Ovary (tissue), 7 donors: ENCODE measurements at regions not wholly inside any gene's neighbourhood (a gene's known extent, or its start where the extent isn't known, plus 50 kb on each side); places are given as distances from the start of the nearest gene placed in this dataset.
"Not testable (repeated sequence)": the region's sequence is repeated elsewhere in the genome, so short reads cannot be mapped to it uniquely, and the experiment has no call there.

ENCODE experiments used
- DNase-seq, 5 donors: peaks; one replicate each; pipeline ENCODE4 v3.0.0-alpha.2; 2019 to 2020
- H3K27ac ChIP-seq, 2 donors: fragments of 200-600 bp; one replicate each; pipeline versions ENCODE4 v1.5.1 to v1.8.0; 2019 to 2022
- H3K27me3 ChIP-seq: fragments of 200-600 bp; one replicate; pipeline ENCODE4 v1.8.0; 2022
- H3K36me3 ChIP-seq: fragments of 200-600 bp; sonication (generic); one replicate; pipeline ENCODE4 v1.5.1; 2019
- H3K4me1 ChIP-seq: one replicate; pipeline ENCODE4 v1.8.1; 2013; ENCODE audit warnings: mild to moderate bottlenecking, moderate library complexity; ENCODE audit not compliant: insufficient read depth
- H3K4me3 ChIP-seq: fragments of 200-600 bp; sonication (generic); one replicate; pipeline ENCODE4 v1.5.1; 2017
- H3K9me3 ChIP-seq, 2 donors: fragments of 200-600 bp in 1 of 2; sonication (generic) in 1 of 2; one replicate each; pipeline versions ENCODE4 v1.5.1 to v1.8.1; 2013 to 2019; ENCODE audit warnings: mild to moderate bottlenecking in 1 of 2, moderate library complexity in 1 of 2
- EP300 ChIP-seq: sonication (generic); formaldehyde crosslinking; IDR thresholded peaks from one replicate; pipeline ENCODE4 v1.6.1; 2017; ENCODE audit warnings: antibody characterized with exemption
- POLR2A ChIP-seq: fragments of 450-650 bp; IDR thresholded peaks from one replicate; pipeline ENCODE4 v1.6.1; 2017; ENCODE audit warnings: antibody characterized with exemption, mild to moderate bottlenecking, moderate library complexity
- WGBS, 3 donors: extraction: QIAGEN DNeasy Blood & Tissue Kit in 1 of 3; methylation state at CpG; one replicate each; pipeline versions ENCODE4 v1.1.5 to v1.1.7; 2013 to 2017; 5-methylcytosine and 5-hydroxymethylcytosine counted together
- intact Hi-C, 4 donors: fragments of 100-400 bp; cut with DNase I; formaldehyde crosslinking; loops; one replicate each; pipeline versions ENCODE4 v1.11.0 to v1.15.1; 2022 to 2023
- TF ChIP-seq, protein P1 (sequence below), 3 donors: fragments of 450-650 bp in 2 of 3; fragments of 200-600 bp in 1 of 3; IDR thresholded peaks; one replicate each; pipeline versions ENCODE4 v1.5.1 to v1.8.0; 2016 to 2022; ENCODE audit warnings: antibody characterized with exemption in 3 of 3, mild to moderate bottlenecking in 1 of 3
- donor health status: DM: no; HTN: no; CAD: no; lungs with moderate emphysema.
- donor health status: DM: no; HTN: no; CAD: no.
- donor health status: Bipolar disorder and iron deficiency.
- donor health status: DM: no; HTN: no; CAD: no.
- donor health status: DM: yes; HTN: yes; CAD: no.

DNA sequence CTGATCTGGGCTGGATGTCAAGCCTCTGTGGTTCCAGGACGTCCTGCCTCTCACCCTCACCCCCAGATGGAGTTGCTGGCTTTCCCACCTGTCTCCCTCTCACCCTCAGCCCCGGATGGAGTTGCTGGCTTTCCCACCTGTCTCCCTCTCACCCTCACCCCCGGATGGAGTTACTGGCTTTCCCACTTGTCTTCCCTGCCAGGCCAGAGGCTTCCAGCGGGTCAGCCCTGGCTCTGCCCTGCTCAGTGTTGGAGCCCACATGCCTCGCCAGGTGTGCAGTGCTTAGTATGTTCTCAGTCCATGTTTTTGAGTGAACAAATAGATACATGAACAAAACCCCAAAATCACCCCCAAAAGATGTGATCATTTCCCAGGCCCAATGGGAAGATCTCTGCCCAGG lies 127.6 kb downstream of the LRRC37A3 start:
- H3K4me3 ChIP-seq, H3K27ac ChIP-seq, DNase-seq, H3K9me3 ChIP-seq, H3K4me1 ChIP-seq, intact Hi-C loops, H3K36me3 ChIP-seq, H3K27me3 ChIP-seq: not testable (repeated sequence)
- 73 to 86% (median 76%) methylated on average over 5 of the region's 5 CpGs for WGBS, 3 donors

DNA sequence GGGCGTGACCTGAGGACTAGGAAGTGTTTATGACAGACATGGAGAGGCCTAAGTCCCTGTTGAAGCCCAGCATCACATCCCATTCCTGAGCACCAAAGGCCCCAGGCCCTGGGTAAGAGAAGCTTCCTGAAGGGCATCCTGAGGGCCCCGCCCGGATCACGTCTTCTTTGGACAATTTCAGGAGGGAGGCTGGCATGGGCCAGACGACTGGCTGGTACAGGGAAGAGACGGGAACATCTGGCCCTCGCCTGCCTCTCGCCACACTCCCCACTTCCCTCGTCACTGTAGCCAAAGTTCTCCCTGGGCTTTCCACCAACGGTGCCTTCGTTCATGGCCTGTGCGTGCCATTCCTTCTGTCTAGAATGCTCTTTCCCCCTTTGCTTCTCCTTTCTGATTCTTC lies 128.1 kb downstream of the LRRC37A3 start:
- H3K36me3 ChIP-seq, H3K4me1 ChIP-seq, DNase-seq, H3K27me3 ChIP-seq, intact Hi-C loops, H3K27ac ChIP-seq, H3K9me3 ChIP-seq, H3K4me3 ChIP-seq: not testable (repeated sequence)
- 91 to 94% (median 93%) methylated on average over 12 of the region's 12 CpGs for WGBS, 3 donors

DNA sequence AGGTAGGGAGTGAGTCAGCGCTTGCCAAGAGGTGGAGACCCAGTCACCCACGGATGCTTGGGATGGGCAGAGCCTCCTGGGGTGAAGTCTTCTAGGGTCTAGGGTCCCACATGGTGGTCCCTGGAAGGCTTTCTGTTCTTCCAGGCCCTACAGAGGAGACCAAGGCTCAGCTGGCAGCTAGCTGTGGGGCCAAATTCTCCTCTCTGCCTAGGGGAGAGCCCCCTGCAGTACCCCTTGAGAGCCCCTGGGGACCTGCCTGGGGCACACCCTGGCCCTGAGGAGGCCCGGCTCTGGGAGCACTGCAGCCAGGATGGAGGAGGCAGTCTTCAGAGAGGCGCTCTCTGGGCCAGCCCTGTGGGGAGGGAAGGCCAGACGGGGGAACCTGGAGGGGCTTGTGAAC lies 128.6 kb upstream of the SMURF2 start:
- H3K4me3 ChIP-seq, DNase-seq, H3K9me3 ChIP-seq, H3K27ac ChIP-seq, H3K36me3 ChIP-seq, H3K27me3 ChIP-seq, intact Hi-C loops, H3K4me1 ChIP-seq: not testable (repeated sequence)
- WGBS, 3 donors, result 70 to 79% (median 74%) methylated on average over 4 to 5 of the region's 5 CpGs

DNA sequence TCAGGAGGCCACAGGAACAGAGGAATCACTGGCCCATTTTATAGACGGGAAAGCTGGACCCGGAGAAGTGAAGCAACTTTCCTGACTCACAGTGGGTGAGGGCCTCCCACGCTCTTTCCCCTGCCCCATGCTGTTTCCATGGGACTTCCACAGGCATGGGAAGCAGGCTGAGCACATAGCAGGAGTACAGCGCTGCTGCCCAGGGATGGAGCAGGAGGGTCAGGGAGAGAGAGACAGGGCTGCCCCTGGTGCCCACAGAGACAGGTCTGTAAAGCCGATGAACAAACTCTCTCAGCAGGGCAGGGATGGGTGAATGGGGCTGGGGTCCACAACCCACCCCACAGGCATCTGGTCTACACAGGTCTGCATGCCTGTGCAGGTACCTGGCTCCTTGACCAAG lies 128.1 kb upstream of the SMURF2 start:
- H3K27me3 ChIP-seq, DNase-seq, H3K4me1 ChIP-seq, H3K36me3 ChIP-seq, H3K9me3 ChIP-seq, H3K27ac ChIP-seq, H3K4me3 ChIP-seq, intact Hi-C loops: not testable (repeated sequence)
- 91 to 97% (median 93%) methylated on average over 5 of the region's 5 CpGs for WGBS, 3 donors

DNA sequence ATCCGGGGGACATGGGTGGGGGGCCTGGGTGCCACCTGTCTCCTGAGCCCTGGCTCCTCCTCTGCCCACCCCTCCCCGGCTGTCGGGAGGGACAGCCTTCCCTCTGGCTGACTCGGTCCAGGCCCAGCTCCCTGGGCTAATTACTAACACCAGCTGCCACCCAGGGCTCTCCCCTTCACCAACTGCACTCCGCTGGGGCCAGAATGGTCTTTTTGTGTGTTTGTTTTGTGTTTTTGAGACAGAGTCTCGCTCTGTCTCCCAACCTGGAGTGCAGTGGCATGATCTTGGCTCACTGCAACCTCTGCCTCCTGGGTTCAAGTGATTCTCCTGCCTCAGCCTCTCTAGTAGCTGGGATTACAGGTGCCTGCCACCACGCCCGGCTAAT lies 126.9 kb upstream of the SMURF2 start:
- DNase-seq, H3K4me3 ChIP-seq, H3K9me3 ChIP-seq, H3K4me1 ChIP-seq, H3K27ac ChIP-seq, H3K27me3 ChIP-seq, H3K36me3 ChIP-seq, intact Hi-C loops: not testable (repeated sequence)
- WGBS, 3 donors, result 79 to 84% (median 82%) methylated on average over 8 of the region's 8 CpGs

DNA sequence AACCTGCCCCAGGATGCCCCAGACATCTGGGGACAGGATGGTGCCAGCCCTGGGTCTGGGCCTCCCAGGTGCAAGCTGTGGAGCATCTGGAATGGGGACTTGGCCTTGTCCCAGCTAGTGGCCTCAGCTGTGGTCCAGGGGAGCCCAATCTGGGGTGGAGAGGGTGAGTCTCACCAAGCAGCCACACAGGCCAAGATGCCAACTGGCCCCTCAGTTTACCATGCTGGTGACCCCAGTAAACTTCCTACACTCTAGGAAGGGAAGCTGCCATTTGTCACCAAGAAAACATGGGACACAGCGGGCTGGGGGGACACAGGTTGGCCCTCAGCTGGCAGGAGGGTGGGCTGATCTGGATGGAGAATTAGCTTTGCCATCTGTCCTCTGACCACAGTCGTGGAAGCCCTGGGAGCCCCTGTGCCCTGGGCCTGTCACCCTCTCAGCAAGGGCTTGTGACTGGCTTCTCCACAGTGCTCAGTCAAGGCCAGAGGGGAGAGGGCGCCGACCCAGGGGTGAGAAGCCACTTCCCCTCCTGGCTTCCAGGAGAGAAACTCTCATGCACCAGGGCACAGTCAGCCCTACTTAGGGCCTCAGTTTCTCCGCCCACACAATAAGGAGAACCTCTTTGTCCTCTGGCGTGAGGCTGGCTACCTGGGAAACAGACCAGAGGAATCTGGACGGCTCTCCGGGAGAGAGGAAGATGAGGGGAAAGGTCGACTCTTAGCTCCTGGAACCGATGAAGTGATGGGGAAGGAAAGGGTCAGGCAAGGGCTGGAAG lies 126.4 kb upstream of the SMURF2 start:
- no peak for DNase-seq
- Histone ChIP-seq H3K27me3 (no peaks in the 10 kb centered on the region), H3K4me3 (no peak overlapping the region), H3K4me1 (no peaks in the 10 kb centered on the region), H3K27ac (no peak overlapping the region), H3K9me3 (no peaks in the 10 kb centered on the region), H3K36me3 (no peaks in the 10 kb centered on the region)
- 74 to 77% (median 77%) methylated on average over 8 to 10 of the region's 10 CpGs for WGBS, 3 donors
- intact Hi-C loops, result no loop called here
- TF ChIP-seq, protein P1, sequence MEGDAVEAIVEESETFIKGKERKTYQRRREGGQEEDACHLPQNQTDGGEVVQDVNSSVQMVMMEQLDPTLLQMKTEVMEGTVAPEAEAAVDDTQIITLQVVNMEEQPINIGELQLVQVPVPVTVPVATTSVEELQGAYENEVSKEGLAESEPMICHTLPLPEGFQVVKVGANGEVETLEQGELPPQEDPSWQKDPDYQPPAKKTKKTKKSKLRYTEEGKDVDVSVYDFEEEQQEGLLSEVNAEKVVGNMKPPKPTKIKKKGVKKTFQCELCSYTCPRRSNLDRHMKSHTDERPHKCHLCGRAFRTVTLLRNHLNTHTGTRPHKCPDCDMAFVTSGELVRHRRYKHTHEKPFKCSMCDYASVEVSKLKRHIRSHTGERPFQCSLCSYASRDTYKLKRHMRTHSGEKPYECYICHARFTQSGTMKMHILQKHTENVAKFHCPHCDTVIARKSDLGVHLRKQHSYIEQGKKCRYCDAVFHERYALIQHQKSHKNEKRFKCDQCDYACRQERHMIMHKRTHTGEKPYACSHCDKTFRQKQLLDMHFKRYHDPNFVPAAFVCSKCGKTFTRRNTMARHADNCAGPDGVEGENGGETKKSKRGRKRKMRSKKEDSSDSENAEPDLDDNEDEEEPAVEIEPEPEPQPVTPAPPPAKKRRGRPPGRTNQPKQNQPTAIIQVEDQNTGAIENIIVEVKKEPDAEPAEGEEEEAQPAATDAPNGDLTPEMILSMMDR (IDR thresholded peaks at IDR 0.05), result no peak
- no peak for TF ChIP-seq POLR2A
- no peak for TF ChIP-seq EP300

DNA sequence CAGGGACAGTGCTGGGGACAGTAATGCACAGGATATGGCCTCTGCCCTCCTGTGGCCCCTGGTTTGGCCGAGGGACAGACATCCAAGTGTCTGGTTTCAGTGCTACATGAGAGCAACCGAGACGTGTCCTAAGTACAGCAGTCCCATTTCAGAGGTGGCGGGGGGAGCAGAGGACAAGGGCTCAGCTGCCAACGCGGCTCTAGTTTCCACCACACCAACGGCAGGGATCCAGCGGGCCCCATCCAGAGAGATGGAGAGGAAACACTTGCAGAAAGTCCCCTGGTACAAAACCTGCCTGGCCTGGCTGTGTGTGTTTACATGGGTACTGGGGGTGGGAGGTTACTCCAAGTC lies 125.8 kb upstream of the SMURF2 start:
- H3K36me3 ChIP-seq, result no peaks in the 10 kb centered on the region
- H3K9me3 ChIP-seq, result no peaks in the 10 kb centered on the region
- H3K27me3 ChIP-seq, result no peaks in the 10 kb centered on the region
- WGBS, 3 donors, result 78 to 80% (median 79%) methylated on average over 8 of the region's 8 CpGs
- H3K4me3 ChIP-seq, result no peak overlapping the region
- no peak overlapping the region for H3K27ac ChIP-seq
- DNase-seq, result no peak
- intact Hi-C loops, result no loop called here
- no peaks in the 10 kb centered on the region for H3K4me1 ChIP-seq
- TF ChIP-seq, protein P1 (IDR thresholded peaks at IDR 0.05), result no peak
- TF ChIP-seq EP300 (no peak), POLR2A (no peak)
